Esophagus muscularis mucosa (tissue), 4 donors: ENCODE measurements at regions not wholly inside any gene's neighbourhood (a gene's known extent, or its start where the extent isn't known, plus 50 kb on each side); places are given as distances from the start of the nearest gene placed in this dataset.

Source experiments
- DNase-seq: peaks from one replicate; pipeline ENCODE4 v3.0.0-alpha.2; 2017; ENCODE audit errors: extremely low spot score
- H3K27ac ChIP-seq, 4 donors: fragments of 200-600 bp; sonication (generic); replicated peaks in 1 of 4; 1 replicate in 3 of 4; 2 replicates in 1 of 4; pipeline ENCODE4 v1.5.1; 2016 to 2019; ENCODE audit warnings: mild to moderate bottlenecking in 1 of 4
- H3K27me3 ChIP-seq, 4 donors: fragments of 200-600 bp; sonication (generic); one replicate each; pipeline versions ENCODE4 v1.5.1 to v1.6.0; 2016 to 2019
- H3K36me3 ChIP-seq, 4 donors: fragments of 200-600 bp; sonication (generic); one replicate each; pipeline ENCODE4 v1.5.1; 2016 to 2019
- H3K4me1 ChIP-seq, 4 donors: fragments of 200-600 bp; sonication (generic); one replicate each; pipeline ENCODE4 v1.5.1; 2016 to 2019
- H3K4me3 ChIP-seq, 4 donors: fragments of 200-600 bp; sonication (generic); 1 replicate in 2 of 4; 2 replicates in 2 of 4; pipeline ENCODE4 v1.5.1; 2016 to 2019; ENCODE audit warnings: mild to moderate bottlenecking in 4 of 4, moderate library complexity in 1 of 4
- H3K9me3 ChIP-seq, 4 donors: fragments of 200-600 bp; sonication (generic); 1 replicate in 3 of 4; 2 replicates in 1 of 4; pipeline ENCODE4 v1.5.1; 2016 to 2019
- EP300 ChIP-seq: sonication (generic); formaldehyde crosslinking; IDR thresholded peaks from one replicate; pipeline ENCODE4 v1.6.1; 2017; ENCODE audit warnings: antibody characterized with exemption
- POLR2A ChIP-seq: fragments of 450-650 bp; IDR thresholded peaks from one replicate; pipeline ENCODE4 v1.6.1; 2017; ENCODE audit warnings: antibody characterized with exemption, moderate library complexity, mild to moderate bottlenecking, low read depth
- POLR2AphosphoS5 ChIP-seq, 2 donors: sonication (generic); formaldehyde crosslinking; IDR thresholded peaks; one replicate each; pipeline ENCODE4 v1.6.1; 2017; ENCODE audit warnings: antibody characterized with exemption in 2 of 2
- WGBS: methylation state at CpG from one replicate; pipeline ENCODE4 v1.1.5; 2018; 5-methylcytosine and 5-hydroxymethylcytosine counted together
- intact Hi-C: fragments of 100-400 bp; cut with DNase I; formaldehyde crosslinking; loops from one replicate; pipeline ENCODE4 v1.15.1; 2023
- TF ChIP-seq, protein P1 (sequence below), 3 experiments: fragments of 200-600 bp in 2 of 3; fragments of 450-650 bp in 1 of 3; sonication (generic) in 2 of 3; IDR thresholded peaks; one replicate each; pipeline ENCODE4 v1.5.1; 2017 to 2019; ENCODE audit warnings: antibody characterized with exemption in 3 of 3, mild to moderate bottlenecking in 2 of 3, moderate library complexity in 1 of 3

DNA sequence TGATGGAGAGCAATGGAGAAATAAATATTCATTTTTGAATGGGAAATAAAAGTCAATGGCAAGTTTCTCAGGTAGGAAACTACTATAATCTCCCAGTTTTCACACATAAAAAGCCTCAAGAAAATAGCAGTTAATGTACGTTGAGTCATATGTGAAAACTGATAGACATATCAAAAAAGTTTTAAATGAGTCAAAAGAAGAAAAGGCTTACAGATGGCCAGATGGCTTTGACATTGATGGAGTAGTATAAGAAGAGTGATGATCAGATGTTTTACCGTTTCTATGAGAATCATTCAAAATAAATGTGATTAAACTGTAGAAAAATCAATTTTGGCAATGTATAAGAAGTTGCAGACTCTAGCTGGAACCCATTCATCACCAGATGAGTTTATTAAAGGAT is 97.8 kb downstream of the LLPH start:
- H3K27ac ChIP-seq: no peak overlapping the region
- no peak for TF ChIP-seq EP300
- TF ChIP-seq, protein P1, sequence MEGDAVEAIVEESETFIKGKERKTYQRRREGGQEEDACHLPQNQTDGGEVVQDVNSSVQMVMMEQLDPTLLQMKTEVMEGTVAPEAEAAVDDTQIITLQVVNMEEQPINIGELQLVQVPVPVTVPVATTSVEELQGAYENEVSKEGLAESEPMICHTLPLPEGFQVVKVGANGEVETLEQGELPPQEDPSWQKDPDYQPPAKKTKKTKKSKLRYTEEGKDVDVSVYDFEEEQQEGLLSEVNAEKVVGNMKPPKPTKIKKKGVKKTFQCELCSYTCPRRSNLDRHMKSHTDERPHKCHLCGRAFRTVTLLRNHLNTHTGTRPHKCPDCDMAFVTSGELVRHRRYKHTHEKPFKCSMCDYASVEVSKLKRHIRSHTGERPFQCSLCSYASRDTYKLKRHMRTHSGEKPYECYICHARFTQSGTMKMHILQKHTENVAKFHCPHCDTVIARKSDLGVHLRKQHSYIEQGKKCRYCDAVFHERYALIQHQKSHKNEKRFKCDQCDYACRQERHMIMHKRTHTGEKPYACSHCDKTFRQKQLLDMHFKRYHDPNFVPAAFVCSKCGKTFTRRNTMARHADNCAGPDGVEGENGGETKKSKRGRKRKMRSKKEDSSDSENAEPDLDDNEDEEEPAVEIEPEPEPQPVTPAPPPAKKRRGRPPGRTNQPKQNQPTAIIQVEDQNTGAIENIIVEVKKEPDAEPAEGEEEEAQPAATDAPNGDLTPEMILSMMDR (IDR thresholded peaks at IDR 0.05): no peak
- TF ChIP-seq POLR2AphosphoS5 (IDR thresholded peaks at IDR 0.05): no peak
- no peak for TF ChIP-seq POLR2A
- H3K27me3 ChIP-seq: no peaks in the 10 kb centered on the region
- no peaks in the 10 kb centered on the region for H3K36me3 ChIP-seq
- H3K9me3 ChIP-seq: no peaks in the 10 kb centered on the region
- intact Hi-C loops: no loop called here
- 75% methylated on average over 2 of the region's 2 CpGs for WGBS
- peaks cover 4 to 16% (median 14%) of the 10 kb centered on the region in 4 donors for H3K4me1 ChIP-seq
- H3K4me3 ChIP-seq: no peak overlapping the region
- DNase-seq: no peak

DNA sequence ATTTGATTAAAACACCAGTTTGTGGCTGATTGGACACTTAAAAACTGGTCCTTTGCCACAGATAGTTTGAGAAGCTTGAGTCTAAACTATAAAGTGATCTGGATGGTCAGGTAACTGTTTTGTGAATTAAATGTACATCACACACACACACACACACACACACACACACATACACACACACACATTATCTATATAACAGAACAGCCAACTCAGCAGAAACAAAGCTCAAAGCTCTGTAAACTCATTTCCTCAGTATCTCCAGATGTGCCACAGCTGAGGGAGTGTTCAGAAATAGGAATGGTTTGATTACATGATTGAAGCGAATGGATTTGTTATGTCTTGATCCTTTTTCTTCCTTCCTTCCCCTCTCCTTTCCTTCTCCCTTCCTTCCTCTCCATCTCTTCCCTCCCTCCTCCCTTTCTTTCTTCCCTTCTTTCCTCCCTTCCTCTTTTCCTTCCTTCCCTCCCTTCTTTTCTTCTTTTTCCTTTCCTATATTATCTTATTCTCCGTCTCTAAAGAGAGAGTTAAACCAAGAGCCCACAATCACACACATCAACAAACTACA is 100.3 kb downstream of the LLPH start:
- Histone ChIP-seq H3K4me3 (no peak overlapping the region), H3K36me3 (no peaks in the 10 kb centered on the region), H3K27ac (no peak overlapping the region), H3K4me1 (no peaks in the 10 kb centered on the region), H3K9me3 (no peaks in the 10 kb centered on the region), H3K27me3 (no peaks in the 10 kb centered on the region)
- TF ChIP-seq POLR2AphosphoS5 (IDR thresholded peaks at IDR 0.05): no peak
- TF ChIP-seq, protein P1 (IDR thresholded peaks at IDR 0.05): no peak
- TF ChIP-seq POLR2A: no peak
- TF ChIP-seq EP300: no peak
- WGBS: 36% methylated on average over 2 of the region's 2 CpGs
- DNase-seq: no peak
- intact Hi-C loops: no loop called here

DNA sequence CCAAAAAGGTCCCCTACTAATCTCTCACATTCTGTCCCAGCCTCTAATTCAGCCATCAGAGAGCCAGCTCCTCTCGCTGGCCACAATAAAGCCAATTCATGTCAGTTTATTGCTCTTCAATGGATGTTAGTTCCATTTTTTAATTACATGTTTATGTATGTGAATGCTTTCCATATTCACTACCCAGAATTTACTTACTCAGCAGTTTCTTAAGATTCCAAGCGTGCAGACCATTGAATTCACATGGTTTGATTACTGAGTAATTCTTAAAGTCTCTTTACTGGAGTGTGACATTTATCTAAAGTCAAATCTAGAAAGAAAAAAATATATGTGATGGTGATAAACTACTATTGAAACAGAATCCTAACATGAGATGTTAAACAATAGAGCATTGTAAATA is 102.2 kb downstream of the LLPH start:
- TF ChIP-seq, protein P1 (IDR thresholded peaks at IDR 0.05): no peak
- TF ChIP-seq POLR2AphosphoS5 (IDR thresholded peaks at IDR 0.05) (no peak), EP300 (no peak), POLR2A (no peak)
- WGBS: 86% methylated on average over 2 of the region's 2 CpGs
- Histone ChIP-seq H3K27me3 (peaks cover 0 to 5% (median 0%) of the 10 kb centered on the region in 4 donors), H3K9me3 (no peaks in the 10 kb centered on the region), H3K27ac (no peak overlapping the region), H3K4me1 (no peaks in the 10 kb centered on the region), H3K36me3 (no peaks in the 10 kb centered on the region), H3K4me3 (no peak overlapping the region)
- intact Hi-C loops: no loop called here
- no peak for DNase-seq

DNA sequence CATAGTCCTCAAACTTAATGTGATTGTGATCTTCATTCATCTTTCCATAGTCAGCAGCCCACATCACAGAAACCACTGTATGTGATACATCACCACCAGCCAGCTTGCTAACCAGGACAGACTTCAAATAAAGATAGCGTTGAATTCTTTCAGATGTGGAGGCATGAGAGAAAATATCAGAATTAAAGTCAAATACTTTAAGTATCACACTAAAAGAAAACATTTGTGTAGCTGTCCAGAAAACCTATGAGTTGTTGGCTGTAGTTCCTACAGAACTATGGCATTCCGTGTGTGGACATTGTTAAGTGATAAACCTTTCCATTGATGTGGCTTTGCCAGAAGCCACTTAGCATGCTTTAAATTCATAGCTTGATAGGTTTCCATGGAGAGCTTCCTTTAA is 105.1 kb downstream of the LLPH start:
- Histone ChIP-seq H3K36me3 (no peaks in the 10 kb centered on the region), H3K27me3 (peaks cover 0 to 10% (median 0%) of the 10 kb centered on the region in 4 donors), H3K4me3 (no peak overlapping the region), H3K4me1 (no peaks in the 10 kb centered on the region), H3K9me3 (no peaks in the 10 kb centered on the region), H3K27ac (no peak overlapping the region)
- TF ChIP-seq EP300 (no peak), POLR2AphosphoS5 (IDR thresholded peaks at IDR 0.05) (no peak), POLR2A (no peak)
- TF ChIP-seq, protein P1 (IDR thresholded peaks at IDR 0.05): no peak
- peak; percentile 17 for DNase-seq
- intact Hi-C loops: no loop called here
- 68% methylated on average over 2 of the region's 2 CpGs for WGBS

DNA sequence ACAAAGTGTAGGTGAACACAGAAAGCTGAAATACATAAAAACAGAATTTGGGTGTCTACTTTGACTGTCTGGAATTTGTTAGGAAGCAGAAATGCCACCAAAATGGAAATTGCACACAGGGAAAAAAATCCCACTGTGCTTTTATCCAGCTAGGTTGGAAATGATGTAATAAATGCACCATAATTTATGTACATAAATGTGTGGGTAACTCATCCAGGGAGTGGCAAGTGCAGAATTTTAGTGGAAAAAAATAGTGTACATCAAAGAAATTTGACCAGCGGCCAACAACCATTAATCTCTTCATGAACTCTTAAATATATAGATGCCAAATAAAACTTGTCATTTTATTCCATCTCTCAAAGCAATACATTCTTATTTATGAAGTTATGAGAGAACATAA is 105.6 kb downstream of the LLPH start:
- H3K27ac ChIP-seq: no peak overlapping the region
- peak; percentile 34 for DNase-seq
- H3K36me3 ChIP-seq: no peaks in the 10 kb centered on the region
- intact Hi-C loops: no loop called here
- H3K4me3 ChIP-seq: no peak overlapping the region
- 81% methylated on average over 1 of the region's 1 CpG for WGBS
- H3K4me1 ChIP-seq: no peaks in the 10 kb centered on the region
- H3K9me3 ChIP-seq: no peaks in the 10 kb centered on the region
- TF ChIP-seq POLR2A (no peak), POLR2AphosphoS5 (IDR thresholded peaks at IDR 0.05) (no peak), EP300 (no peak)
- TF ChIP-seq, protein P1 (IDR thresholded peaks at IDR 0.05): no peak
- peaks cover 0 to 10% (median 0%) of the 10 kb centered on the region in 4 donors for H3K27me3 ChIP-seq
